ENCODE measurements at regions not wholly inside any gene's neighbourhood (a gene's known extent, or its start where the extent isn't known, plus 50 kb on each side); places are given as distances from the start of the nearest gene placed in this dataset.

DNA sequence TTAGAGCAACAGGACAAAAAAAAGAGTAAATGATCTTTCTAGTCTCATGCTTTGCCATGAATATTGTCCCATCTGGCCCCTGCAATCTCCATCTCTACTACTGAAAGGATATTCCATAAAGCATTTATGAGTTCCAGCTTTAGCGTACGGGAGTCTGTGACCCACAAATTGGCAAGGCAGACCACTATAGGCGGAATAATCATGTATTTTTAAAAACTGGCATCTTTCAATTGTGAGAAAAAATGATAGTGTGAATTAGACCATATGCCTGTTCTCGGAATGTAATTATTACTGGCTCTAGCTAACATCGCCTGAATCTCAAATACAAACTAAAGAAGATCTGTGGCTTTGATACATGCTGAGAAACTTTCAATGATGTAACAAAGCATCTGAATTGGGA lies 738.1 kb upstream of the NXPH2 start:
- no peak for TF ChIP-seq RAD21 (IDR thresholded peaks at IDR 0.05; ENCODE audit: low read depth)
- TF ChIP-seq, protein P1, sequence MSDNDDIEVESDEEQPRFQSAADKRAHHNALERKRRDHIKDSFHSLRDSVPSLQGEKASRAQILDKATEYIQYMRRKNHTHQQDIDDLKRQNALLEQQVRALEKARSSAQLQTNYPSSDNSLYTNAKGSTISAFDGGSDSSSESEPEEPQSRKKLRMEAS (IDR thresholded peaks at IDR 0.05), result no peak
- no peak for TF ChIP-seq NFIC (IDR thresholded peaks at IDR 0.05)
- no peak for TF ChIP-seq YY1 (IDR thresholded peaks at IDR 0.05; ENCODE audit: low read depth)
- TF ChIP-seq EGR1 (IDR thresholded peaks at IDR 0.05), result no peak
- TF ChIP-seq, protein P2, sequence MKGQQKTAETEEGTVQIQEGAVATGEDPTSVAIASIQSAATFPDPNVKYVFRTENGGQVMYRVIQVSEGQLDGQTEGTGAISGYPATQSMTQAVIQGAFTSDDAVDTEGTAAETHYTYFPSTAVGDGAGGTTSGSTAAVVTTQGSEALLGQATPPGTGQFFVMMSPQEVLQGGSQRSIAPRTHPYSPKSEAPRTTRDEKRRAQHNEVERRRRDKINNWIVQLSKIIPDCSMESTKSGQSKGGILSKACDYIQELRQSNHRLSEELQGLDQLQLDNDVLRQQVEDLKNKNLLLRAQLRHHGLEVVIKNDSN (IDR thresholded peaks at IDR 0.05), result no peak
- TF ChIP-seq ZBTB7A (IDR thresholded peaks at IDR 0.05; ENCODE audit: low read depth), result no peak
- TF ChIP-seq, protein P3, sequence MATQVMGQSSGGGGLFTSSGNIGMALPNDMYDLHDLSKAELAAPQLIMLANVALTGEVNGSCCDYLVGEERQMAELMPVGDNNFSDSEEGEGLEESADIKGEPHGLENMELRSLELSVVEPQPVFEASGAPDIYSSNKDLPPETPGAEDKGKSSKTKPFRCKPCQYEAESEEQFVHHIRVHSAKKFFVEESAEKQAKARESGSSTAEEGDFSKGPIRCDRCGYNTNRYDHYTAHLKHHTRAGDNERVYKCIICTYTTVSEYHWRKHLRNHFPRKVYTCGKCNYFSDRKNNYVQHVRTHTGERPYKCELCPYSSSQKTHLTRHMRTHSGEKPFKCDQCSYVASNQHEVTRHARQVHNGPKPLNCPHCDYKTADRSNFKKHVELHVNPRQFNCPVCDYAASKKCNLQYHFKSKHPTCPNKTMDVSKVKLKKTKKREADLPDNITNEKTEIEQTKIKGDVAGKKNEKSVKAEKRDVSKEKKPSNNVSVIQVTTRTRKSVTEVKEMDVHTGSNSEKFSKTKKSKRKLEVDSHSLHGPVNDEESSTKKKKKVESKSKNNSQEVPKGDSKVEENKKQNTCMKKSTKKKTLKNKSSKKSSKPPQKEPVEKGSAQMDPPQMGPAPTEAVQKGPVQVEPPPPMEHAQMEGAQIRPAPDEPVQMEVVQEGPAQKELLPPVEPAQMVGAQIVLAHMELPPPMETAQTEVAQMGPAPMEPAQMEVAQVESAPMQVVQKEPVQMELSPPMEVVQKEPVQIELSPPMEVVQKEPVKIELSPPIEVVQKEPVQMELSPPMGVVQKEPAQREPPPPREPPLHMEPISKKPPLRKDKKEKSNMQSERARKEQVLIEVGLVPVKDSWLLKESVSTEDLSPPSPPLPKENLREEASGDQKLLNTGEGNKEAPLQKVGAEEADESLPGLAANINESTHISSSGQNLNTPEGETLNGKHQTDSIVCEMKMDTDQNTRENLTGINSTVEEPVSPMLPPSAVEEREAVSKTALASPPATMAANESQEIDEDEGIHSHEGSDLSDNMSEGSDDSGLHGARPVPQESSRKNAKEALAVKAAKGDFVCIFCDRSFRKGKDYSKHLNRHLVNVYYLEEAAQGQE (IDR thresholded peaks at IDR 0.05; ENCODE audit: low read depth), result no peak
- TF ChIP-seq TEAD4 (IDR thresholded peaks at IDR 0.05), result no peak
- no peak for TF ChIP-seq TAF1 (IDR thresholded peaks at IDR 0.05; ENCODE audit: low read depth)
- no peak for TF ChIP-seq CREB1 (IDR thresholded peaks at IDR 0.05; ENCODE audit: low read depth)
- TF ChIP-seq EP300 (IDR thresholded peaks at IDR 0.05; ENCODE audit: borderline replicate concordance), result no peak
- no peak for TF ChIP-seq CEBPB (IDR thresholded peaks at IDR 0.05)
- TF ChIP-seq TCF12 (IDR thresholded peaks at IDR 0.05; ENCODE audit: low read depth), result no peak
- TF ChIP-seq FOXM1 (IDR thresholded peaks at IDR 0.05; ENCODE audit: borderline replicate concordance, low read depth), result no peak

DNA sequence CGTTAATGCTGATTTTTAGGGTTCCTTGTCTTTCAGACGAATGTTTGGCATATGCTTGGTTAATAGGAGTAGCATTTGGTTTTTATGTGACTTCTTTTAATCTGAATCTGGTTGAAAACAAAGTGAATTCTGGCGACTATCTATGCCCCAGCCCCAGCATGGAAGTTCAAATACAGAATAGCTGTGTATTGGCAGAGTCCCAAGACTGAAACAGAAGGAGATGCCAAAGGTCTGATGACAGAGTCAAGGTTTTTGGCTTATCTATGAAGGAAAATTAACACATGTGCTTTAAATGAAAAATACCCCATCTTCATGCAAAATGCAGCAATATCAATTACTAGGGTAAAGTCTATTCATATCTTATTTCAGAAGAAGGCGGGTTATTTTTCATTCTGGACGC lies 734.8 kb upstream of the NXPH2 start:
- TF ChIP-seq NFIC (IDR thresholded peaks at IDR 0.05) (no peak), TCF12 (IDR thresholded peaks at IDR 0.05; ENCODE audit: low read depth) (no peak), TEAD4 (IDR thresholded peaks at IDR 0.05) (no peak)

DNA sequence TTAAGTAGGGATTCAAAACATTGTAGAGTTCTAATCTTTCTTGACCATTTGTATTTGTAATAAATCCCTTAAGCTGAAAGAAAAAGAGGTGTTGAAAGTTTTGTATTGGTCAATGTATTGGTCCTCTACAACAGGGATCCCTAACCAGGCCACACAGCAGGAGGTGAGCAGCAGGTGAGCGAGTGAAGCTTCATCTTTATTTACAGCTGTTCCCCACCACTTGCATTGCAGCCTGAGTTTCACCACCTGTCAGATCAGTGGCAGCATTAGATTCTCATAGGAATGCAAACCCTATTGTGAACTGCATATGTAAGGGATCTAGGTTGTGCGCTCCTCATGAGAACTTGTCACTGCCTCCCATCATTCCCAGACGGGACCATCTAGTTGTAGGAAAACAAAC lies 715.7 kb upstream of the NXPH2 start:
- TF ChIP-seq EGR1 (IDR thresholded peaks at IDR 0.05), result no peak
- TF ChIP-seq YY1 (IDR thresholded peaks at IDR 0.05; ENCODE audit: low read depth), result no peak
- TF ChIP-seq EP300 (IDR thresholded peaks at IDR 0.05; ENCODE audit: borderline replicate concordance), result no peak
- no peak for TF ChIP-seq FOXM1 (IDR thresholded peaks at IDR 0.05; ENCODE audit: borderline replicate concordance, low read depth)
- TF ChIP-seq, protein P2 (IDR thresholded peaks at IDR 0.05), result no peak
- TF ChIP-seq TCF12 (IDR thresholded peaks at IDR 0.05; ENCODE audit: low read depth), result no peak
- TF ChIP-seq, protein P1 (IDR thresholded peaks at IDR 0.05), result no peak
- no peak for TF ChIP-seq ZBTB7A (IDR thresholded peaks at IDR 0.05; ENCODE audit: low read depth)
- no peak for TF ChIP-seq NFIC (IDR thresholded peaks at IDR 0.05)
- TF ChIP-seq TAF1 (IDR thresholded peaks at IDR 0.05; ENCODE audit: low read depth), result no peak
- no peak for TF ChIP-seq CEBPB (IDR thresholded peaks at IDR 0.05)
- no peak for TF ChIP-seq RAD21 (IDR thresholded peaks at IDR 0.05; ENCODE audit: low read depth)
- no peak for TF ChIP-seq CREB1 (IDR thresholded peaks at IDR 0.05; ENCODE audit: low read depth)
- TF ChIP-seq, protein P3 (IDR thresholded peaks at IDR 0.05; ENCODE audit: low read depth), result no peak

DNA sequence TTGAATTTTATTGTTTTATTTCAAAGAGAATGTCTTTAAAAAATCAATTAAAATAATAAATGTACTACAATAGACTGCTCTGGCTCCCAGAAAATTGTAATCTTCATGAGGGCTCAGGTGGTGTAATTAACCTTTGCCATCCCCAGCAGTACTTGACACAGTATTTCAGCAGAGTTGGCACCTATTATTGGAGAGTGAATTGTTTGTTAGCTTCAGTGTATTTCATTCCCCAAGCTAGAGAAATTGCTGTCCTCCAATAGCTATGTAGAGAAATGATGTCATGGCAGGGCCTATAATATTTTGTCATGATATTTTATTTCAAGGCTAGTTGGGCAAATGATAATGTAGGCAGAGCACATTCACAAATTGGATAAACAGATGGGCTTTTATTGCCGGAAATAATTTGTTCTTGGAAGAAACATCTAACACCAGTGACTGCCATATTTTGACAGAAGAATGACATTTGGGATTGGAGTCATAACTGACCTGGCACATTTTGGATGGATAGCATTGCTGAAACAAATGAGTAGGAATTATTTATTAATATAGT lies 712.0 kb upstream of the NXPH2 start:
- TF ChIP-seq RAD21 (IDR thresholded peaks at IDR 0.05; ENCODE audit: low read depth), result no peak
- TF ChIP-seq YY1 (IDR thresholded peaks at IDR 0.05; ENCODE audit: low read depth), result no peak
- TF ChIP-seq TEAD4 (IDR thresholded peaks at IDR 0.05), result no peak
- no peak for TF ChIP-seq ZBTB7A (IDR thresholded peaks at IDR 0.05; ENCODE audit: low read depth)
- TF ChIP-seq, protein P1 (IDR thresholded peaks at IDR 0.05), result no peak

DNA sequence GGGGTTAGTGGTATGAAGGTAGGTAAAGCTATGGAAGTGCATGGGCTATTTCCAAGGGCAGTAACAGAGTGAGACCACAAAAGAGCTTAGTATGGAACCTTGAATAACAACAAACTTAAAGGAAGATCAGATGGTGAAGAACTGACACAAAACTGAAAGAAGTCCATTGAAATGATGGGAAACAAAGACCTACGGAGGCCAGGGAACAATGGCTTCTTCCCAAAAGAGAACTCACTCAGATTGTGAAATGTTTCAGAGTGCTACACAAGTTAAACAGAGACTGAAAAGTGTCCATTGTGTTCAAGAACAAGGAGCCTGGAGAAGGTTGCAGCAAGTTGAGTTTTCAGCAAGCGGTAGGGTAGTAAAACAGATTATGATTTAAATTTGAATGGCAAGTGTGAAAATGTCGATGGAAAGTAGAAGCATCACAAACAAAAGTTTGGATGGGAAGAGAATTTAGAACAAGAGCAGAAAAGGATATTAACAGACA lies 700.0 kb upstream of the NXPH2 start:
- TF ChIP-seq, protein P1 (IDR thresholded peaks at IDR 0.05), result no peak
- no peak for TF ChIP-seq EGR1 (IDR thresholded peaks at IDR 0.05)

All from Ishikawa (cell line).